ENCODE measurements at regions not wholly inside any gene's neighbourhood (a gene's known extent, or its start where the extent isn't known, plus 50 kb on each side); places are given as distances from the start of the nearest gene placed in this dataset.

GRCh38 chr20:62554898-62555641 lies 79.3 kb upstream of the GATA5 start:
- Mint-ChIP-seq H3K4me1 (ENCODE audit: low read depth) (peaks cover 5% of the 10 kb centered on the region), H3K27me3 (peaks cover 57% of the 10 kb centered on the region), H3K27ac (no peak overlapping the region), H3K4me3 (no peak overlapping the region), H3K9me3 (no peaks in the 10 kb centered on the region), H3K36me3 (ENCODE audit: low read depth) (peaks cover 3% of the 10 kb centered on the region)
- no peak for ATAC-seq (ENCODE audit: poor library complexity)
- Histone ChIP-seq H3K27ac (ENCODE audit: low read depth in 1 of 2, low read length in 2 of 2) (no peak overlapping the region), H3K4me1 (ENCODE audit: insufficient read depth, low read length) (peaks cover 16% of the 10 kb centered on the region), H3K9me3 (ENCODE audit: control insufficient read depth in 1 of 2, insufficient read depth in 1 of 2, low read length in 2 of 2) (peaks cover 0 to 31% of the 10 kb centered on the region in 2 experiments), H3K27me3 (ENCODE audit: control insufficient read depth in 1 of 2, insufficient read depth in 2 of 2, low read length in 2 of 2) (peaks cover 41 to 44% of the 10 kb centered on the region in 2 experiments), H3K36me3 (ENCODE audit: insufficient read depth, low read length) (no peaks in the 10 kb centered on the region), H3K4me3 (ENCODE audit: low read length) (no peak overlapping the region)
- intact Hi-C loops (cut with DNase I, micrococcal nuclease): no loop called here
- ChIA-PET POLR2A (no interaction called here), CTCF (no interaction called here)
- DNase-seq: no peak
- no peak for TF ChIP-seq CTCF (IDR thresholded peaks at IDR 0.05)

- no peaks in the 10 kb centered on the region for H3K4me1 Mint-ChIP-seq (ENCODE audit: low read depth)
- peaks cover 54% of the 10 kb centered on the region for H3K27me3 Mint-ChIP-seq
- Histone ChIP-seq H3K9me3 (ENCODE audit: control insufficient read depth in 1 of 2, insufficient read depth in 1 of 2, low read length in 2 of 2) (peaks cover 0 to 27% of the 10 kb centered on the region in 2 experiments), H3K4me1 (ENCODE audit: insufficient read depth, low read length) (peaks cover 10% of the 10 kb centered on the region), H3K36me3 (ENCODE audit: insufficient read depth, low read length) (no peaks in the 10 kb centered on the region), H3K27ac (ENCODE audit: low read depth in 1 of 2, low read length in 2 of 2) (no peak overlapping the region), H3K27me3 (ENCODE audit: control insufficient read depth in 1 of 2, insufficient read depth in 2 of 2, low read length in 2 of 2) (peaks cover 35 to 40% of the 10 kb centered on the region in 2 experiments), H3K4me3 (ENCODE audit: low read length) (no peak overlapping the region)
- H3K4me3 Mint-ChIP-seq: no peak overlapping the region
- no peaks in the 10 kb centered on the region for H3K36me3 Mint-ChIP-seq (ENCODE audit: low read depth)
- ATAC-seq (ENCODE audit: poor library complexity) (no peak), DNase-seq (no peak)
- no peak for TF ChIP-seq CTCF (IDR thresholded peaks at IDR 0.05)
- H3K27ac Mint-ChIP-seq: no peak overlapping the region
- ChIA-PET POLR2A (no interaction called here), CTCF (no interaction called here)
- H3K9me3 Mint-ChIP-seq: no peaks in the 10 kb centered on the region
- intact Hi-C loops (cut with DNase I, micrococcal nuclease): no loop called here
These were observed 80.0 kb upstream of the GATA5 start for GRCh38 chr20:62555642-62556420.

DNA sequence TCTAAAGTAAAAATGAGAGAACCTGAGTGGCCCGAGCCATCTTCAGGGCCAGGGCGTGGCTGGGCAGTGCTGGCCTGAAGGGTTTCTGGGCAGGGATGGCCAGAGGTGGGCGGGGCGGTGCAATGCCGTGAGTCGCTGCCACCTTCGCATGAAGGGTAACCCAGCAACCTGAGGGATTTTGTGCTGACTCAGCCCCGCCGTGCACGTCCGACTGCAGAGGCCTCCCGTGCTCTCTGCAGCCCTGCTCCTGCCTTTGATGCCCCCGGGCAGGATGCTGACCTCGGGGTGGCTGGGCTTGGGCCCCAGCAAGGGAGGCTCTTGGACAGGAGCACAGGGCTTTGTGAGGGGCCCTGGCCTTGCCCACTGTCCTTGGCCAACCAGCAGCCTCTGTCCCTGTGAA lies 81.7 kb upstream of the GATA5 start:
- H3K9me3 ChIP-seq (ENCODE audit: control insufficient read depth in 1 of 2, insufficient read depth in 1 of 2, low read length in 2 of 2): peaks cover 0 to 16% of the 10 kb centered on the region in 2 experiments
- ATAC-seq (ENCODE audit: poor library complexity): no peak
- ChIA-PET CTCF (no interaction called here), POLR2A (no interaction called here)
- Mint-ChIP-seq H3K36me3 (ENCODE audit: low read depth) (no peaks in the 10 kb centered on the region), H3K4me3 (no peak overlapping the region), H3K27ac (no peak overlapping the region), H3K9me3 (no peaks in the 10 kb centered on the region), H3K4me1 (ENCODE audit: low read depth) (no peaks in the 10 kb centered on the region), H3K27me3 (peaks cover 54% of the 10 kb centered on the region)
- no peak overlapping the region for H3K27ac ChIP-seq (ENCODE audit: low read depth in 1 of 2, low read length in 2 of 2)
- H3K4me3 ChIP-seq (ENCODE audit: low read length): no peak overlapping the region
- no peaks in the 10 kb centered on the region for H3K4me1 ChIP-seq (ENCODE audit: insufficient read depth, low read length)
- no peak for DNase-seq
- peaks cover 32 to 33% of the 10 kb centered on the region in 2 experiments for H3K27me3 ChIP-seq (ENCODE audit: control insufficient read depth in 1 of 2, insufficient read depth in 2 of 2, low read length in 2 of 2)
- intact Hi-C loops (cut with DNase I, micrococcal nuclease): no loop called here
- H3K36me3 ChIP-seq (ENCODE audit: insufficient read depth, low read length): no peaks in the 10 kb centered on the region
- no peak for TF ChIP-seq CTCF (IDR thresholded peaks at IDR 0.05)
